GM19452 (cell line): ENCODE measurements at regions not wholly inside any gene's neighbourhood (a gene's known extent, or its start where the extent isn't known, plus 50 kb on each side); places are given as distances from the start of the nearest gene placed in this dataset.
"Not testable (repeated sequence)": the region's sequence is repeated elsewhere in the genome, so short reads cannot be mapped to it uniquely, and the experiment has no call there.

Source experiments
- ATAC-seq: cut with Tn5 transposase; IDR thresholded peaks from one replicate; pipeline ENCODE4 v1.9.1; 2021; ENCODE audit not compliant: unreplicated experiment

DNA sequence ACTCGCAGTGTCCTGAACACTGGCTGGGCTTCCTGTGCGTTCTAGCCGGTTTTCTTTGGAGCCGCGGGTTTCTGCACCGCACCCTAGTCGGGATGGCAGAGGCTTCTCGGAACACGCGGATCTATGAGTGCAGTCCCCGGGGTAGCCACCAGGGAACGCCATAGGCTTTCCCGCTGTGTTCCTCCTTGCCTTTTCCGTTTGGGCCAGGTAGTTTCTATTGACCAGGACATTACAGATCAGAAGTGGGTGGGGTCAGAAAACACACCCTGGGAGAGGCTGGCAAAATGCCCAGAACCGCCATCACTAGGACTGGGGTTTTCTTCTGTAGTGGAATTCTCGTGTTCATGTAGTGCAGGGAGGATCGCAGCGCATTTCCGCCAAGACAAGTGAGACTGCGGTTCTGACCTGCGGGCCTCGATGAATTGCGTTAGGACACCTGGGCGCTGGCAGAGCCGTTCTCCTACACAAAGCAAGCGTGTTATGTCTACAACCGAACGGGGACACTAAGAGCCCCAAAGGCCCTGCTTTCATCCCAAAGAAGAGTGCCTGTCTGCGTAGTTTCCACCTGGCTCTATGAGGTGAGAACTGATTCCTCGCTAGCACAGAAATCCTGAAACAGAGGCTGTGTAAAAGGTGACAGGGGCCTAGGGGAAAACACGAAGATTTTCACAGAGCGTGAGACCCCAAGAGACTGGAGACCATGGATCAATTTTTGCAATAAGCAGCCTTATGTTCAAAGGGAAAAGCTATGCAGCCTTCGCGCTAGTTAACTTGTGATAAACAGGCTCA is 121.5 kb downstream of the PPIAL4G start:
- not testable (repeated sequence) for ATAC-seq

DNA sequence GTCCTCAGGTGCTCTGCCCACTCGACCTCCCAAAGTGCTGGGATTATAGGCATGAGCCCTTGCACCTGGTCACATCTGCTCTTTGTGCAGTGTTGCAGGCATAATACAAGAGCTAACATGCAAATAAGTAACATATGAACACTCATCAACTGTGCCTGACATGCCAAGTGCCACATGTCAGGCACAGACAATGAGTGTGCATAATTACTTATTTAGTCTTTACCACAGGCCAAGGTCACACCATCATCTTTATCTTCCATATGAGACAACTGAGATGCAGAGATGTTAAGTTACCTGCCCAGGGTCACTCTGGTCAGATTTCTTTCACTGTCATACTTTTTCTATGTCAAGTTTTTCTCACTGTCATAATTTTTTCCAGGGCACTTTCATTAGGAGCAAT is 126.1 kb downstream of the PPIAL4G start:
- ATAC-seq: no peak

DNA sequence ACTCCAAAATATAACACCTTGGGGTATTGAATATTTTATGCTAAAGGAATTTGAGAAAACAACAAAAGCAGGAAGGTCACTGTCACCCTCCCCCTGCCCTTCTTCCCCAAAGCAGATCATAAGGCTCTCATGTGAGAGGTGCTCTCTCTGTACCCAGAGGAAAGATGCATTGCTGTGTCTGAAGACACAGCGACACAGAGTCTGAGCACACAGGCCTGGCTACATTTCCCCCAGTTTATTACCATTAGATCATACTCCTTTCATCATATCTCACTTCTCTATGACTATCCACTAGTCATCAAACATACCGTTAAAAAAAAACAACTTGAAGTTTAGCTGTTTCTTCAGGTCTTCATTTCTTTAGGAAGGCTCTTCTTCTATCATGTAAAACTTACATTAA is 127.1 kb downstream of the PPIAL4G start:
- no peak for ATAC-seq

DNA sequence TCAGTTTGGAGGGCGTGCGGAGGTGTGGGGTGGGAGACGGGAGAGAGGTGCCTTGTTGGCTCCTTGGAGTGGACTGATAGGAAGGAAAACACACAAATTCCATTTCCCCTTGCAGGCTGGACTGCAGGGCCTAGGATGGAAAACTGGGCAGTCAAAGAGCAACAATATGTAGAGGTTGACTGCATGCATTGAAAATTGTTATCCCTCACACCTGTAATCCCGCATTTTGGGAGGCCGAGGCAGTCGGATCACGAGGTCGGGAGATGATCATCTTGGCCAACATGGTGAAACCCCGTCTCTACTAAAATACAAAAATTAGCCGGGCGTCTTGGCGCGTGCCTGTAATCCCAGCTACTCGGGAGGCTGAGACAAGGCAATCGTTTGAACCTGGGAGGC is 128.2 kb downstream of the PPIAL4G start:
- ATAC-seq: no peak

DNA sequence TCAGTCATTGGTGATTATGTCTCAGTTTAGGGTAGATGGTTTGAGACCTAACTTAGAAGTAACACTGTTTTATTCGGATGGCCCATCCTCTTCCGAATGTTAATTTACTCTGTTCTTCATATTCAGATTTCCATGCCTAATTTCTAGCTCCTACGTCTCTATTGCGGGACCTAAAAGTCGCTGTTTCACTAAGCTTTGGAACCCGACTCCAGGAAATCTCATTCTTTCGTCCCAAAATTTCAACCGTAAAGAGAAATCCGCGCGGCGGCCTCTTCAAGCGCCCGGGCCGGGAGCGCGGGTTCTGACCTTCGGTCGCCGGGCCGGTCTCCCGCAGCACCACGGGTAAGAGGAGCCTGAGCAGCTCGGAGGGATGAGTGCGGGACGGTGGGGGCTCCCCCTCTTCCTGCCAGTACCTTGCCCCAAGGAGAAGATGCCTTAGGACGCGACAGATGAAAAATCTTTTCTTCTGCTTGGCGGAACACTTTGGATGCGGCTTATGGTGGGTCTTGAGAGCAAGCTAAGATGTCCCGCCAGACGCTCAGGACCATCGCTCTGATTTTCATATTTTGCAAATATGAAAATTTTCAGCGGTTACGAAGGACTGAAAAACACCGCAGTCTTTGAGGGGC is 128.7 kb downstream of the PPIAL4G start:
- ATAC-seq: no peak

DNA sequence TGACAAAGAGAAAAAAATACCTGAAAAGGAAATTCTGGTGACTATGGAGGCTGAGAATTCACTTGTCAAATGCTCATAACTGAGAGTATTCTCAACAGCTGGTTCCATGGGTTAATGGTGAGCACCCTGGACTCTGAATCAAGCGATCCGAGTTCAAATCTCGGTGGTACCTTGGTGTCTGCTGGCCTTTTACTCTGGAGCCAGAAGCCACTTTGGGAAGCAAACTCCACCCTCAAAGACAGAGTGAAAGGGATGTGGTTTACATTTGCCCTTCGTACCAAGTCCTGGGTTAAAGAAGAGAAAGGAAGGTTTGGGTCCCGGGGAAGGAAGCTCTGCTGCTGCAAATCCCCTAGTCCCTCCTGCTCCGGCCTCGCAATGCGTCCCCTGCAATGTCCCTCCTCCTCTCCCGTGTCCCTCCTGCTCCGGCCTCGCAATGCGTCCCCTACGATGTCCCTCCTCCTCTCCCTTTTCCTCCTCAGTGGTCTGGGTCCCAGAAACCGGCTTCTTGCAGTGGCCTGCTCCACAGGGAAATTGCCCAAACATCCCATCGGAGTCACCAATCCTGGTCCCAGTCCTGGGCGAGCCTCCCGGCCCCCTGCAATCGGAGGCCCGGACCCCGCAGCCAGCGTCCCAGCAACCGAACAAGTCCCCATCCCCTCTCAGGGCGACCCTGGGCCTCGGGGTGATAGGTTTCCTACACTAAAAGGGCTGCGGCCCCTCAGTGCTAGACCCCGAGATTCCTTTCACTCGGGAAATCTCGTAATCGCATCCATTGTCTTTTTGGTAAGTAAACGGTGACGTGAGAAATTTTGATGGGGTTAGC is 129.4 kb downstream of the PPIAL4G start:
- ATAC-seq: no peak

DNA sequence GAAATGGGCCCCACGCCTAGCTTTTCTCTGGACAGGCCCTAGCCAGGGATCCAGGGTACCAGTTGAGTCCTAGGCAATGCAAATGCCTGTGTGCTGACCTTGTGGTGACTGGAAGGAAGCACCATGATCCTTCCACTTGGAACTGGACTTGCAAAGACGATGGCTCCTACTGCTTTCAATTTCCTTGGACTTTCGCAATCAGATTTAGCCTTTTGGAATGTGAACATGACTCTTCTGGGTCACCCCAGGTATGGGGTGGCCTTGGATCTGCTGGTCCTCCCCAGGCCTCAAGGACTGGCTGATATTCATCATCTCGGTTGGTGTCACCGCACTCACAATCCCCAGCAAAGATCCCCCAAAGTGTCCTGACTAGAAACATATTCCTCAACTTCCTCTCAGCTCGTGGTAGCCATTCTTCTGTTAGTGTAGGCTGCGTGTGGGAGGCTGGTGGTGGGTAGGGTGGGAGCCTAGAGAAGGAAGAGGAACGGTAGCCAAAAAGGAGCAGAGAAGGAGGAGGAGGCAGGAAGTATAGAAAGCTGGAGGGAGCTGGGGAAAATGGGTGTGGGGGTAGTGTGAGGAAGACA is 130.5 kb downstream of the PPIAL4G start:
- ATAC-seq: no peak

DNA sequence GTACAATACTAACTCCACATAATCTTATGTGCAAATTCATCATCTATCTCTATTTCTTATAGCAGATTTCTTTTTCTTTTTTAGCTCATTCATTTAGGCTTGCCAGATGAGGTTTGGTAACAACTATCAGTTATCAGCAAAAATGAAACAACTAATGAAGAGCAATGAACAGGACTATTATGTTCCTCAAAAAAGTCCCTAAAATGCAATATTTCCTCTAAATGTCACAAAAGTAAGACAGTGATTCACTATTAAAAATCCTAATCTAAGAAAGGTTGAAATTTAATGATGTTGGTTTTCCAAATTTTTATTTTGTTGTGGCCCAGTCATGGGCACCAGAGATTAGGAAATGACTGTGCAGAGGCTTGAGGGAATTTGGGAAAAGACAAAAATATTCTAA is 135.3 kb downstream of the PPIAL4G start:
- ATAC-seq: no peak

DNA sequence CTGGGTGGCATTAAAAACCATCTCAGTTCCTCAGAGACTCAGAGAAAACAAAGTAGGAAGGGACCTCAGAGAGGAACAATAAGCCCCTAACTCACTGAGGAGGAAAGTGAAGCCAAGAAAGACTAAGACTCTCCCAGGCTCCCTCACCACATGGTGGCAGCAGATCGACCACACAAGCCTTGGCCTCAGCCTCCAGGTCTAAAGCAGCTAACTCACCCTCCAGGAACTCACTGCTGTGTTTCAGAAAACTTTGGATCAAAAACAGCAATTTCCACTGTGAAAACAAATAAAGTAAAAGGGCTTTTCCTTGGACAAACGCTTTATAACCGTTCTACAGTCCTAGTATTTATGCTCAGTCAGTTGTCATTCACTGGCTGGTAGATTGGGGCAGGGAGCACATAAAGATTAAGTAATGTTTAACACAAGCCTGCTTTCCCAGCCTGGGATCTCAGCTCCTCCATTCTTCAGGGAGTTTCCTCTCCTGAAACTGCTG is 137.4 kb downstream of the PPIAL4G start:
- ATAC-seq: not testable (repeated sequence)

DNA sequence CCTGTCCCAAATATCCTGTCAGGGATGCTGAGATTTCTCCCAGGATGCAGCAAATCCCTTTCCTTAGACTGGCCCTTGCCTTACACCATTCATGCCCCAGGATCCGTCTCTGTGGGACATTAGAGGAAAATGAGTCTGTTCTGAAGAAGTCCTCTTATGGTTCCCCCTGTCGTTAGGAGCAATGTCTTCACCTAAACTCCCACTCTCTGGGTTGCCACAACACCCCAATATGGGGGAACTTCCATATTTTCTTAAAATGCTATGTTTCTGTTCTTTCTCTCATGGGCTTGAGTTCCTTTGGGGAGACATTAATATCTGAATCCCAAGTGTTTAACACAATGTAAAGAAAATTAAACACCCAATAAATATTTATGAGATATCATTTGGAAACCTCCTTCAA is 138.5 kb downstream of the PPIAL4G start:
- ATAC-seq: not testable (repeated sequence)

DNA sequence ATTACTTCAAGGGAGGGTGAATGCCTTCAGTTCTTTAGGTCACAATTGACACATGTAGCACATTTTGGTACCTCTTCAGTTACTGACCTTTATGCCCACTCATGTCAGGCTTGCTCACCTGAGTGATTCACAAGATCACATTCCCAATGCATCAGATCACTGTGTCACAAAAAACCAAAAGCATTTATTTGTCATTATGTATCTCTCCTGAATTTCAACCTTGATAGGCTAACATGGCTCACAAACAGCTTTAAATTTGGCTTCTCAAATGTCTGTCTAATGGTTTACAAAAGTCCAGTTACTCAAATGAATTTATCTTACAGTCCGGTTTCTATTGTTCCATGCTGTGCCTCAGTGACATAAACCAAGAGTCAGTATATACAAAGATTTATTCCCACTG is 141.4 kb downstream of the PPIAL4G start:
- not testable (repeated sequence) for ATAC-seq

DNA sequence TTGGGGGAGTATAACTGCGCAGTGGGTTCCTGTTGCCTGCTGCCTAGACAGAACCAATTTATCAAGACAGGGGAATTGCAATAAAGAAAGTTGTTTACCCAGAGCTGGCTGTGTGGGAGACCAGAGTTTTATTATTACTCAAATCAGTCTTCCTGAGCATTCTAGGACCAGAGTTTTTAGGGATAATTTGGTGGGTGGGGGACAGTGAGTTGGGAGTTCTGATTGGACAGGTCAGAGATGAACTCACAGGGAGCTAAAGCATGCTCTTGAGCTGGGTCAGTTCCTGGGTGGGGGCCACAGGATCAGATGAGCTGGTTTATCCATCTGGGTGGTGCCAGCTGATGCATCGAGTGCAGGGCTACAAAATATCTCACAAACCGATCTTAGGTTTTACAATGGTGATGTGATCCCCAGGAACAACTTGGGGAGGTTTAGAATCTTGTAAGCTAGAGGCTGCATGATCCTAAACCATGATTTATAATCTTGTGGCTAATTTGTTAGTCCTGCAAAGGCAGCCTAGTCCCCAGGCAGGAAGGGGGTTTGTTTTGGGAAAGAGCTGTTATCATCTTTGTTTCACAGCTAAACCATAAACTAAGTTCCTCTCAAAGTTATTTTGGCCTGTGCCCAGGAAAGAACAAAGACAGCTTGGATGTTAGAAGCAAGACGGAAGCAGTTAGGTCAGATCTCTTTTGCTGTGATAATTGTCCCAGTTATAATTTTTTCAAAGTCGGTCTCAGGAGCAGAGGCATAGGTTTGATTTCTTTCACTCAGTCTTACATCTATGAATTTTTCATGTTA is 146.8 kb downstream of the PPIAL4G start:
- ATAC-seq: not testable (repeated sequence)

DNA sequence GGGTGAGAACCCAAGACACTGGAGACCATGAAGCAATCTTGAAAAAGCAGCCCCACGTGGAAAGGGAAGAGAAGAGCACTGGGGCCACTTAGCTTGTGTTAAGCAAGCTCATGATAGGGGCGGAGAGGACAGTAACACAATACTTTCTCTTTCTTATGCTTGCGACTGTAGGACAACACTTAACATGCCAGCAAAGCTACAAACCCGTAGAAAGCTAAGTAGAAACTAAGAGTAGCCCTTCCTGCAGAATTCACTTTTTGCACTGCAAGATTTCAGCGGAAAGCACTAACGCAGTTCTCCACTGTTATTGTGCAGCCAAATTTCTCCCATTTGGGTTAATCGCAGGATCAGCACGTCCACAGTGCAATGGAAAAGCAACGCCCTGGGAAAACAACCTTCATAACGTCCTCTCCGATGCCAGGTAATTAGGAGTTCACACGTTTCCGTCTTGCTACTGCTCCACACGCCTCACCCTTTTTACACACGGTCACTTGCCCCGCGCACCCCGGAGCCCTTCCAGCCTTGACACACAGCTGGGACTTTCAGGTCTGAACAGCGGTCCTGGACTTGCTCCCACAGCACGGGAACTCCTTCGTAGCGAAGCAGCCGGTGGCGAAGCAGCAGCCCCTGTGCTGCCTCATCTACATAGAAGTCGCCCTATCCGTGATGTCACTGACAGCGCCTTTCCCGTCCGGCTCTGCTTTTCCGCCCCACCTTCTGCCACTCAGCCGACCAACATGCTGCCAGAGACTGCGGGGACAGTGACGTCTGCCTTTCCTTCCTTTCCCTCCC is 148.6 kb downstream of the PPIAL4G start:
- peak; percentile 80 for ATAC-seq

DNA sequence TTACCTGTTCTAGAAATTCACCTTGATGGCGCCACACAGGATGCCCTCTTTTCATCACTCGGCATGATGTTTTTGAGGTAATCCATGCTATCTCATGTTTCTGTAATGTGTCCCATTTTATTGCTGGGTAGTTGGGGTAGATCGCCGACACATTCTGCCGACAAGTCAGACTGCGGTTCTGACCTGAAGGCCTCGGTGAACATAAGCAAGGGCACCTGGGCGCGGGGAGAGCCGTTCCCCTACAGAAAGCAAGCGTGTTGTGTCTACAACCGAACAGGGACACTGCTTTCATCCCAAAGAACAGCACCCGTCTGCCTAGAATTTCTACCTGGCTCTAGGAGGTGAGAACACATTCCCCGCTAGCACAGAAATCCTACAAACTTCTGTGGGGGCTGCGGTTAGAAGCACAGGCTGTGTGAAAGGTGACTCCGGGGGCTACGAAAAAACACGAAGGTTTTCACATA is 149.2 kb downstream of the PPIAL4G start:
- ATAC-seq: no peak

DNA sequence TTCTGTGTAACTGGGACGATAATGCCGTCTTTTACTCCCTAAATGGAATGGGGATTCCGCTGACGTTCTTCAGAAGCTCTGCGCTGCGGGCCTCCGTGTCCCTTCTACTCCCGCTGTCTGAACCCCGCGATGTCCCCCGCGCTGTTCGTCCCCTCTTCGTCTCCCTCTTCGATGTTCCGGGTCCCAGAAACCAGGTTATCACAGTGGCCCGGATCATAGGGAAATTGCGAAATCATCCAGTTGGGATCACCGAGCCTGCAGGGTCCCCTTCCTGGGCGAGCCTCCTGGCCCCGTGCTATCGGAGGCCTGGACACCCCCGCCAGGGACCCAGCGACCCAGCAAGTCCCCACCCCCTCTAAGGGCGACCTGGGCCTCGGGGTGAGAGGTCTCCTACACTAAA is 154.2 kb downstream of the PPIAL4G start:
- no peak for ATAC-seq

DNA sequence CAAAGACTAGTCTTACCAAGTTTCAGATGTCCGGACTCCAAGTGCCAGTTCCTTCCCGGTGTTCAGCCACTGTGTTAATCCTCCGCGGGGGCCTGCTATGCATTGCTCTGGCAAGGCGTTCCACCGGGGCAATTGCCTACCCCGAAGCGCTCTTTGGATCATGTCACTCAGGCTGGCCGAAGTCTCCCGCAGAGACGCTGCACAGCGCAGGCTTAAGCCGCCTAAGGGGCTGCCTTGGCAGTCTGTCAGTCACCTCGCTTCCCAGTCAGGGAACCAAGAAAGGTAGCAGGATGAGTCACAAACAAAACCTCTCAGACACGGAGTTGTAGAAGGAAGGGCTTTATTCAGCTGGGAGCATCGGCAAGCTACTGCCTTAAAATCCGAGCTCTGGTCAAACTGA is 158.1 kb downstream of the PPIAL4G start:
- not testable (repeated sequence) for ATAC-seq

DNA sequence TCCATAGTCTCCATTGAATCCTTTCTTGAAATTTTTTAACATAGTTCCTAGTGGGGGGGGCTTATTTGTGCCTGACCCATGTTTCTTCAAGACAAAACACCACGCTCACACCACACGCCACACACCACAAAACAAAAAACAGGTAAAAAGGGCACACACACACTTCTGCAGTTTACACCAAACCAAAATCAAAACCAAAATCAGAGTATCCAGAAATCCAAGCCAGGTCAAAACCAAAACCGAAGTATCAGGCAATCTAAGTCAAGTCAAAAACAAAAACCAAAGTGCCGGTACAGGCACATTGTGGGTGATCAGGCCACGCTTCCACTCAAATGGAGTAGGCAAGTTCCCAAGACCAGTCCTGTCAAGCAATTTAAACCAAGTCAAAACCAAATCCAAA is 158.6 kb downstream of the PPIAL4G start:
- not testable (repeated sequence) for ATAC-seq

DNA sequence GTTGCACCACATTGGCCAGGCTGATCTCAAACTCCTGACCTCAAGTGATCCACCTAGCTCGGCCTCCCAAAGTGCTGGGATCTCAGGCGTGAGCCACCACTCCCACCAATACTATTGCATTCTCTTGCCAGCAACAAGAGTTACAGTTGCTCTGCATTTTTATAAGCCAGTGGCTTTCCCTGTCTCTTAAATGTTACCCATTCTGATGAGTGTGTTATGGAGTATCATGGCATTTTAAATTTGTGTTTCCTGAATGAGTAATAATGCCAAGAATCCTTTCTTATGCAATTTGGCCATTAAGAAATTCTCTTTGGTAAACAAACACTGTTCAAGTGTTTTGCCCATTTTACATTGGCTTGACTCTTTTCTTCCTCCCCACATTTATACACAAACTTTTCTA is 163.0 kb downstream of the PPIAL4G start:
- ATAC-seq: not testable (repeated sequence)

DNA sequence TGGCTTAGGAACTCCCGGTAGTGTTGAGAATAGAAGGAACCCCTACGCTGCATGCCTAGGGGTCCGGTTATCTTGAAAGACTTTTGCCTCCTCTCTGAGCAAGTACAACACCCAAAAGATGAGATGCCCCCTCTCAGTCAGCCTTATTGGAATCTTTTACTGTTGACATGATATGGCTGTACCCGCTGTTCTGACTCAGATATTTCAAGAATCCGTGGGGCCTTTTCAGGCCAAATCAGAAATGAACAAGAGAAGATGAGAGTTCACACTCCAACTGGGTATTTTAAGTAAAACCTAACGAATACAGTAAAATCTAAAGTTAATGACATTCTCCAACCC is 164.2 kb downstream of the PPIAL4G start:
- ATAC-seq: no peak
